GM21447 (cell line): ENCODE measurements at regions not wholly inside any gene's neighbourhood (a gene's known extent, or its start where the extent isn't known, plus 50 kb on each side); places are given as distances from the start of the nearest gene placed in this dataset.
"Not testable (repeated sequence)": the region's sequence is repeated elsewhere in the genome, so short reads cannot be mapped to it uniquely, and the experiment has no call there.

Source experiments
- ATAC-seq: cut with Tn5 transposase; IDR thresholded peaks from one replicate; pipeline ENCODE4 v1.9.1; 2021; ENCODE audit not compliant: unreplicated experiment

- ATAC-seq = no peak
Observed at GRCh38 chr21:15301014-15301413, 236.2 kb upstream of the NRIP1 start.

GRCh38 chr21:15301736-15302135 lies 236.9 kb upstream of the NRIP1 start:
- ATAC-seq = no peak

- no peak for ATAC-seq
Observed at GRCh38 chr21:15306271-15306670, 241.5 kb upstream of the NRIP1 start.

- ATAC-seq = no peak
Observed at GRCh38 chr21:15308333-15308732, 243.5 kb upstream of the NRIP1 start.

GRCh38 chr21:15309022-15309590 lies 244.3 kb upstream of the NRIP1 start:
- no peak for ATAC-seq

GRCh38 chr21:15309721-15310120 lies 244.9 kb upstream of the NRIP1 start:
- ATAC-seq = no peak

GRCh38 chr21:15311510-15311909 lies 246.7 kb upstream of the NRIP1 start:
- ATAC-seq = no peak

- not testable (repeated sequence) for ATAC-seq
Observed at GRCh38 chr21:15317034-15317433, 252.2 kb upstream of the NRIP1 start.

- ATAC-seq = no peak
Observed at GRCh38 chr21:15319727-15320126, 254.9 kb upstream of the NRIP1 start.

- no peak for ATAC-seq
Observed at GRCh38 chr21:15324542-15324941, 259.7 kb upstream of the NRIP1 start.

GRCh38 chr21:15326032-15326867 lies 261.4 kb upstream of the NRIP1 start:
- no peak for ATAC-seq

GRCh38 chr21:15327637-15328265 lies 263.0 kb upstream of the NRIP1 start:
- no peak for ATAC-seq

- no peak for ATAC-seq
Observed at GRCh38 chr21:15329191-15329590, 264.4 kb upstream of the NRIP1 start.

GRCh38 chr21:15330872-15331271 lies 266.1 kb upstream of the NRIP1 start:
- no peak for ATAC-seq

GRCh38 chr21:15332572-15332971 lies 267.8 kb upstream of the NRIP1 start:
- no peak for ATAC-seq

GRCh38 chr21:15333136-15333710 lies 268.4 kb upstream of the NRIP1 start:
- ATAC-seq = no peak

- ATAC-seq = no peak
Observed at GRCh38 chr21:15333951-15334350, 269.2 kb upstream of the NRIP1 start.

- ATAC-seq = no peak
Observed at GRCh38 chr21:15343066-15343465, 278.3 kb upstream of the NRIP1 start.

GRCh38 chr21:15352009-15352408 lies 287.2 kb upstream of the NRIP1 start:
- ATAC-seq = no peak

- ATAC-seq = no peak
Observed at GRCh38 chr21:15353546-15353945, 288.7 kb upstream of the NRIP1 start.

GRCh38 chr21:15354516-15354915 lies 289.7 kb upstream of the NRIP1 start:
- no peak for ATAC-seq

- no peak for ATAC-seq
Observed at GRCh38 chr21:15355066-15355465, 290.3 kb upstream of the NRIP1 start.
